ENCODE measurements at regions not wholly inside any gene's neighbourhood (a gene's known extent, or its start where the extent isn't known, plus 50 kb on each side); places are given as distances from the start of the nearest gene placed in this dataset.

DNA sequence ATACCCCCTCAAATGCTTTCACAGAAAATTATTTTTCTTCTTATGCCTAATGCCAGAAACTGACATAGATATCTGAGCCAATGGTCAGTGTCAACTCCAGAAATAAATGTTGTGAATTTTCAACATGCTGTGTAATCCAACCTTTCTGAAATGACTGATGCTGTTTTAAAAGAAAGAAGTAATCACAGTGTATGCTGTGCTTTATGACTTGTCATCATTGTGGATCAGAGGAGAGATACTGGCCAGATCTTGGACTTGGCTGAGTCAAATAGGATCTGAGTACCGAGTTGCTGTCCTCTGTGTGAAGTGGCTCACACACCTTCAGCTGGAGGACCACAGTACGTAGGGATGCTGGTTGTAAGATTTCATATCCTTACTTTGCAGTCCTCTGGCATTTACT, 89.9 kb upstream of the ARHGAP20 start:
- no peak for ATAC-seq (replicated peaks; ENCODE audit: extremely low read depth, poor library complexity, severe bottlenecking)
- Mint-ChIP-seq H3K4me1 (no peaks in the 10 kb centered on the region), H3K4me3 (no peak overlapping the region), H3K36me3 (ENCODE audit: insufficient read depth) (no peaks in the 10 kb centered on the region), H3K27me3 (peaks cover 36% of the 10 kb centered on the region), H3K9me3 (no peaks in the 10 kb centered on the region), H3K27ac (ENCODE audit: low read depth) (no peak overlapping the region)
- no peak for DNase-seq (ENCODE audit: low spot score in 2 of 2)

DNA sequence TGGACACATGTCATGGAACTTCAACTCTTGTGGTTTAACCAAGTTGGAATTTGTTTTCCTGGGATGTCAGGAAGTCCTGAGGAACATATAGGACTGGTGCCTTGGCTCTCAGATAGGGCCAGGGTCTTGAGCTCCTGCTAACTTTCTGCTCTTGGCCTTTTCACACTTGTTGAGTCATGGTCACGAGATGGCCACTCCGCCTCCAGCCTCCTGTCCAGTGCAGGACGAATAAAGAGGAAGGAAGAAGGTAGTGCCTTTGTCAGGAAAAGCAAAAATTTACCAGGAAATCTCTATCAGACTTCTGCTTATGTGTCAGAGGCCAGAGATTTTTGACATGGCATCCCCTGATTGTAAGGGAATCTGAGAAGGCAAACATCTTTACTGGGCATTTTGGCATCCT, 89.1 kb upstream of the ARHGAP20 start:
- peaks cover 28% of the 10 kb centered on the region for H3K27me3 Mint-ChIP-seq

DNA sequence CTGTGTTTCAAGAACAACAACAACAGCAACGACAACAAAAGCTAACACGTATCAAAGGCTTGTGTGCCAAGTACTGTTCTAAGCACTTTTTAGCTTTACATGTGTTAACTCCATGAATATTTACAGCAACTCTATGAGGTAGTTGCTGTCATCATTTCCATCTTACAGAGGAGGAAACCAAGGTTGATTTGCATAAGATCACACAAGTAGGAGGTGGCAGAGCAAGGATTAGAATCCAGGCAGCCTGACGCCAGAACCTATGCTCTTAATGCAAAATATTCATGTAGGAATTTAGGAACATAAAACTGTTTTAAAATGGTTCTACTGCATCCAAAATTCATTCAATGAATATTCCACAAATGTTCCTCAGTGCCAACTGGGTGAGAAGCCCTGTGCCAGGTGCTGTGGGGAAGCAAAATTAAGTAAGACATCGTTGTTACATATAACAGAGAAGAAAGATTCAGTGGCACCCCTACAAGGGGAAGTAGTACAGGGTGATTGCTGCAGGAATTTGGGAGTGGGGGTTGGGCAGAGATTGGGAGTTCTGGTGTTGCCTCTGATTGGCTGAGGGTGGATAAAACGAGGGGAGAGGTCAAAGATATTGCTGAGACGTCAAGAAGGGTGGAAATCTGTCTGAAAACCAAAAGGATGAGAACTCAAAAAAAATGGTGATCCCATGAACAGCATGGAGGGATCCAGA, 86.1 kb upstream of the ARHGAP20 start:
- Mint-ChIP-seq H3K27ac (ENCODE audit: low read depth) (no peak overlapping the region), H3K4me3 (no peak overlapping the region), H3K4me1 (no peaks in the 10 kb centered on the region), H3K9me3 (no peaks in the 10 kb centered on the region), H3K27me3 (peaks cover 25% of the 10 kb centered on the region), H3K36me3 (ENCODE audit: insufficient read depth) (no peaks in the 10 kb centered on the region)
- no peak for DNase-seq (ENCODE audit: low spot score in 2 of 2)
- no peak for ATAC-seq (replicated peaks; ENCODE audit: extremely low read depth, poor library complexity, severe bottlenecking)

More for the DNA sequence above, 89.1 kb upstream of the ARHGAP20 start:
- no peaks in the 10 kb centered on the region for H3K9me3 Mint-ChIP-seq
- H3K36me3 Mint-ChIP-seq (ENCODE audit: insufficient read depth) = no peaks in the 10 kb centered on the region
- H3K4me1 Mint-ChIP-seq = no peaks in the 10 kb centered on the region
- ATAC-seq (replicated peaks; ENCODE audit: extremely low read depth, poor library complexity, severe bottlenecking) (no peak), DNase-seq (ENCODE audit: low spot score in 2 of 2) (no peak)
- H3K4me3 Mint-ChIP-seq = no peak overlapping the region
- H3K27ac Mint-ChIP-seq (ENCODE audit: low read depth) = no peak overlapping the region

DNA sequence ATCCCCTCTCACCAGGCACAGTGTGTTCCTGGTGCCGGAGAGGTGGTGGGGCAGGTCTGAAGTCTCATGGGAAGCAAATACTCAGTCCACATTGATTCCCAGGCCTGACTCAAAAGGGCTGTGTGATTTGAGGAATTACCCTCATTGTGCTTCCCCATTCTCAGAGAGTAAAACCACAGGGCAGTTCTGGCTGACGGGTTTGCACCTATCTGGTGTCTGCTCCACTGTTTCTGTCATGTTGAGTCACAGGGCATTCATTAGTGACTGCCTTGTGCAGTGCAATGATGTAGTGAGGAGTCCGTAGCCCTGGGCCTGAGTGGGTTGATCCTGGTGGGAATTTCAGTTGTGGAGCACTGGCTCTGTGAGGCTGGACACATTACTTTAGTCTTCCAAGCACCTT, 85.2 kb upstream of the ARHGAP20 start:
- Mint-ChIP-seq H3K9me3 (no peaks in the 10 kb centered on the region), H3K4me3 (no peak overlapping the region), H3K27ac (ENCODE audit: low read depth) (no peak overlapping the region), H3K27me3 (peaks cover 27% of the 10 kb centered on the region), H3K36me3 (ENCODE audit: insufficient read depth) (no peaks in the 10 kb centered on the region), H3K4me1 (no peaks in the 10 kb centered on the region)
- no peak for ATAC-seq (replicated peaks; ENCODE audit: extremely low read depth, poor library complexity, severe bottlenecking)
- no peak for DNase-seq (ENCODE audit: low spot score in 2 of 2)

DNA sequence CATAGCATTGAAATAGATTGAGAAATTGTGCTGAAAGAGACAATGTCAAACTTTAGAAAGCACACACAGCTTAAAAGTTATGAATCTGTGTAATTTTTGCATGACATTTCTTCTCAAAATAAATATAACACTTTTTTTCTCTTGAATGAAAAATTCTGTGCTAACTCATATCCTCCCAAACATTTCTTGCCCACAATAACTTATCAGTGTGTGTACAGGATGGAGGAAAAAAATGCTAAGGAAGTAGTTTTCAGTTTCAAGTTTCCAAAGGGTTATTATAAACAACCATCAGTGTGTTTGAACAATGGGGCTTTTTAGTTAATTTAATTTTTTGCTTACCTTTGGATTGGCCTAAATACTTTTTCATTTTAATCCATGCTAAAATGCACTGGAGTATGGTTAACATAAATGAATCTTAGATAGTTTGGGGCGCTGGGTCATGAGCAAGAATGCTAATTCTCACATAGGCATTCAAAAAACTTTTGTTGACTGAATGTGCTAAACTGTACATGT, 82.9 kb upstream of the ARHGAP20 start:
- peaks cover 27% of the 10 kb centered on the region for H3K27me3 Mint-ChIP-seq
- H3K27ac Mint-ChIP-seq (ENCODE audit: low read depth) = no peak overlapping the region
- DNase-seq (ENCODE audit: low spot score in 2 of 2) (no peak), ATAC-seq (replicated peaks; ENCODE audit: extremely low read depth, poor library complexity, severe bottlenecking) (no peak)
- no peaks in the 10 kb centered on the region for H3K4me1 Mint-ChIP-seq
- H3K4me3 Mint-ChIP-seq = no peak overlapping the region
- no peaks in the 10 kb centered on the region for H3K9me3 Mint-ChIP-seq
- H3K36me3 Mint-ChIP-seq (ENCODE audit: insufficient read depth) = no peaks in the 10 kb centered on the region

DNA sequence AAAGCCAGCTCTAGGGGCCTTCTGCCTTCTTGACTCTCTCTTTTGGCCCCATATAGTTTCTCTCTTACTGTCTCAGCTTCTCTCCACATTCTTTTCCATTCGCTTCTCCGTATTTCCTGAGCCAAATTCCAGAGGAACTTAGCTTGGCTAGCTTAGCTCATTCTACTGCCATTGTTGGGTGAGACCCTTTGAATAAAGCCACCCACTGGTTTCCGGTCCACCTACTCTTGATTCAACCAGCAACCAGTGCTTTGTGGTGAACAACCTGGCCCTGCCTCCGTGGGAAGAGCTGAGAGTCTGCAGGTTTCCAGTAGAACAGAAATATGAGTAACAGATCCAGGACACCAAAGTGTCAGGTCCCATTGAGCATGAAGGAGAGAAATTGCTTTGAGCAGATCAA, 81.3 kb upstream of the ARHGAP20 start:
- no peak for ATAC-seq (replicated peaks; ENCODE audit: extremely low read depth, poor library complexity, severe bottlenecking)
- no peaks in the 10 kb centered on the region for H3K9me3 Mint-ChIP-seq
- H3K27ac Mint-ChIP-seq (ENCODE audit: low read depth) = no peak overlapping the region
- no peak for DNase-seq (ENCODE audit: low spot score in 2 of 2)
- no peaks in the 10 kb centered on the region for H3K4me1 Mint-ChIP-seq
- no peaks in the 10 kb centered on the region for H3K36me3 Mint-ChIP-seq (ENCODE audit: insufficient read depth)
- peaks cover 15% of the 10 kb centered on the region for H3K27me3 Mint-ChIP-seq
- H3K4me3 Mint-ChIP-seq = no peak overlapping the region

DNA sequence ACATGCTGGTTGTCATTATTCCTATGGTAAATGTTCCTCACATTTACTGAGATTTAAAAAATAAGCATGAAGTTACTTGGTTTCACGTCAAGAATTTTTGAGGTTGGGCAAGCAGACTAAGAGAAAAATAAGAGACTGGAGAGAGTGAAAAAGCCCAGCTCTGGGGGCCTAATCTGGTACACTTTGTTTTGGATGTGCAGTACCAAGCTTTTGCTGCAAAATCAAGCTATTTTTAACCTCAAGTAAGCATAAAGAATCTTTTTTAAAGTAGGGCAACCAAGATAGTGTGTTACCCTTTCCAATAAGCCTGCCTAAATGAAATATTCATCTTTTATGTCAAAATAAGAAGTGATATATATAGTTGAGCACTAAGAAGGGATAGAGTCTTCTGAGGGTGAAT, 79.4 kb upstream of the ARHGAP20 start:
- no peak overlapping the region for H3K4me3 Mint-ChIP-seq
- ATAC-seq (replicated peaks; ENCODE audit: extremely low read depth, poor library complexity, severe bottlenecking) (no peak), DNase-seq (ENCODE audit: low spot score in 2 of 2) (no peak)
- no peaks in the 10 kb centered on the region for H3K36me3 Mint-ChIP-seq (ENCODE audit: insufficient read depth)
- no peak overlapping the region for H3K27ac Mint-ChIP-seq (ENCODE audit: low read depth)
- no peaks in the 10 kb centered on the region for H3K4me1 Mint-ChIP-seq
- H3K9me3 Mint-ChIP-seq = no peaks in the 10 kb centered on the region
- H3K27me3 Mint-ChIP-seq = peaks cover 9% of the 10 kb centered on the region

DNA sequence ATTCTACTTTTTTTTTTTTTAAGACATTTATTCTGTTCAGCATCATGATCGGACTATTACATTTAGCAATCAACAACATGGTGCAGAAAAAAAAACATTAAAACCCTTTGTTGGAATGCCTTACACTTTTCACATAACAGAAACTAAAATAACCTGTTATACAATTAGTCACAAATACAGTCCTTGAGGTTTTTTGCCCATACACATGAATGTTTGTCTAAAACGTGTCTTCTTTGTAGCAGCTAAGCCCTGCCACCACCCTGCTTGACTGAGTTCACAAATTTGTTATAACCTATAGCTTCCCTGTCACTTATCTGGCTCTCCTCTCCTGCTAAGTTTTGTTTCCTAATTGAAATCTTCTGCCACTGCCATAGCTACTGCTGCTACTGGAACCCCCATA, 75.4 kb upstream of the ARHGAP20 start:
- ATAC-seq (replicated peaks; ENCODE audit: extremely low read depth, poor library complexity, severe bottlenecking) (no peak), DNase-seq (ENCODE audit: low spot score in 2 of 2) (no peak)
- H3K9me3 Mint-ChIP-seq = no peaks in the 10 kb centered on the region
- peaks cover 11% of the 10 kb centered on the region for H3K27me3 Mint-ChIP-seq
- no peaks in the 10 kb centered on the region for H3K36me3 Mint-ChIP-seq (ENCODE audit: insufficient read depth)
- H3K4me3 Mint-ChIP-seq = no peak overlapping the region
- no peak overlapping the region for H3K27ac Mint-ChIP-seq (ENCODE audit: low read depth)
- no peaks in the 10 kb centered on the region for H3K4me1 Mint-ChIP-seq

DNA sequence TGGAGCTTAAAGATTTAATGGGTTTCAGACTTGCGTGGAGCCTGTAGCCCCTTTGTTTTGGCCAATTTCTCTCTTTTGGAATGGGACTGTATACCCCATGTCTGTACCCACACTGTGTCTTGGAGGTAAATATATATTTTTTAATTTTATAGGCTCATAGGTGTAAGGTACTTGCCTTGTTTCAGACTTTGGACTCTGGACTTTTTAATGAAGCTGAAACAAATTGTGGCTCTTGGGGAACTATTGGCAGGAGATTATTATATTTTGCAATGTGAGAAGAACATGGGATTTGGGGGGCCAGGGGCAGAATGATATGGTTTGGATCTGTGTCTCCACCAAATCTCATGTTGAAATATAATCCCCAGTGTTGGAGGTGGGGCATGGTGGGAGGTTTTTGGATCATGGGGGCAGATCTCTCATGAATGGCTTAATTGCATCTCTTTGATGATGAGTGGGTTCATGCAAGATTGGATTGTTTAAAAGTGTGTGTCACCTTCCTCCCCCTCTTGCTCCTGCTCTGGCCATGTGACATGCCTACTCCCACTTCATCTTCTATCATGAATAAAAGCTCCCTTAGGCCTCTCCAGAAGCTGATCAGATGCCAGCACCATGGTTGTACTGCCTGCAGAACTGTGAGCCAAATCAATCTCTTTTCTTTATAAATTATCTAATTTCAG, 74.1 kb upstream of the ARHGAP20 start:
- H3K4me1 Mint-ChIP-seq = no peaks in the 10 kb centered on the region
- H3K27me3 Mint-ChIP-seq = peaks cover 11% of the 10 kb centered on the region
- no peak overlapping the region for H3K27ac Mint-ChIP-seq (ENCODE audit: low read depth)
- H3K9me3 Mint-ChIP-seq = no peaks in the 10 kb centered on the region
- no peak overlapping the region for H3K4me3 Mint-ChIP-seq
- DNase-seq (ENCODE audit: low spot score in 2 of 2) = no peak
- H3K36me3 Mint-ChIP-seq (ENCODE audit: insufficient read depth) = no peaks in the 10 kb centered on the region
- ATAC-seq (replicated peaks; ENCODE audit: extremely low read depth, poor library complexity, severe bottlenecking) = no peak

DNA sequence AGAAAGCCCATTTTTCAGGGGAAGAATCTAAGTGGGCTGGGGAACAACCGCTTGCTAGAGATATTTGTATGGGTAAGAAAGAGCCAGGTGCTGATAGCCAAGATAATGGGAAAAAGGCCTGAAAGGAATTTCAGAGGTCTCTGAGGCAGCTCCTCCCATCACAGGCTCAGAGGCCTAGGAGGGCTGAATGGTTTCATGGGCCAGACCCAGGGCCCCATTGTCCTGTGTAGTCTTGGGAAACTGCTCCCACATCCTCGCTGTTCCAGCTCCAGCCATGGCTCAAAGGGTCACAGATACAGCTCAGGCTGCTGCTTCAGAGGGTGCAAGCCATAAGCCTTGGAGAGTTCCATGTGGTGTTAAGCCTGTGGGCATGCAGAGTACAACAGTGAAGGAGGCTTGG, 73.2 kb upstream of the ARHGAP20 start:
- H3K9me3 Mint-ChIP-seq = no peaks in the 10 kb centered on the region

DNA sequence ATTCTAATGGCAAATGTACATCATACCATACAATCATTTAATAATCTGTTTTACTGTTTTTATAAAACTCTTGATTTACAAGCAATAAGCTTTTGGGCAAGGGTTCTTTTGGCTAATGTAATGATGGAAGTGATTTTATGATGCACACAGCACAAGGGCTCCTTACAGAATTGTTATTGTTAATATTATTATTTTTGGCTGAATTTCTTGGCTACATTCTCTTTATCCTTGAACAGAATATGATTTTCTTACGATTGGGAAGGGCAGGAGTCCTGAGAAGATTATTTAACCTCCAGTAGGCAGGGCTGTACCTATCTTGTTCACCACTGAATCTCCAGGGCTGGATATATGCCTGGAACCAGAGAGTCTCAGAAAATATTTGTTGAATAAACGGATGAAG, 70.4 kb upstream of the ARHGAP20 start:
- Mint-ChIP-seq H3K4me1 (no peaks in the 10 kb centered on the region), H3K27me3 (peaks cover 11% of the 10 kb centered on the region), H3K4me3 (no peak overlapping the region), H3K27ac (ENCODE audit: low read depth) (no peak overlapping the region), H3K9me3 (peaks cover 6% of the 10 kb centered on the region), H3K36me3 (ENCODE audit: insufficient read depth) (no peaks in the 10 kb centered on the region)
- DNase-seq (ENCODE audit: low spot score in 2 of 2) (no peak), ATAC-seq (replicated peaks; ENCODE audit: extremely low read depth, poor library complexity, severe bottlenecking) (no peak)

More for the DNA sequence above, 73.2 kb upstream of the ARHGAP20 start:
- Mint-ChIP-seq H3K4me1 (no peaks in the 10 kb centered on the region), H3K27me3 (peaks cover 11% of the 10 kb centered on the region), H3K27ac (ENCODE audit: low read depth) (no peak overlapping the region), H3K36me3 (ENCODE audit: insufficient read depth) (no peaks in the 10 kb centered on the region), H3K4me3 (no peak overlapping the region)
- DNase-seq (ENCODE audit: low spot score in 2 of 2) (no peak), ATAC-seq (replicated peaks; ENCODE audit: extremely low read depth, poor library complexity, severe bottlenecking) (no peak)

DNA sequence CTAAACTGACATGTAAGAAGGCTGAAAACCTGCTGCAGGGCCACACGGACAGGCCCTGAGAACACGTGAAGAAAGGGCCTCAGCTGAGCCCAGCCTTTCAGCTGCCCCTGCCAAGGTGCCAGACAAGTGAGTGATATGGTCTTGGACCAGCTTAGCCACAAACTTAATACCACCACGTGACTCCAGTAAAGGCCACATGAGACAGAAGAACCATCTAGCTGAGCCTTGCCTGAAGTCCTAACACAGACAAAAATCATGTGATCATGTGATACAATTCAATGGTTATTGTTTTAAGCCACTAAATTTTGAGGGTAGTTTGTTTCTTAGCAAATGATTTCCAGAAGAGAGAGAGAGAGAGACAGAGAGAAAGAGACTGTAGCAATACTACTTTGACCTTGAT, 66.9 kb upstream of the ARHGAP20 start:
- no peak for DNase-seq (ENCODE audit: low spot score in 2 of 2)
- no peaks in the 10 kb centered on the region for H3K4me1 Mint-ChIP-seq
- no peak for ATAC-seq (replicated peaks; ENCODE audit: extremely low read depth, poor library complexity, severe bottlenecking)
- no peak overlapping the region for H3K4me3 Mint-ChIP-seq
- H3K27me3 Mint-ChIP-seq = no peaks in the 10 kb centered on the region
- H3K27ac Mint-ChIP-seq (ENCODE audit: low read depth) = no peak overlapping the region
- H3K9me3 Mint-ChIP-seq = peaks cover 6% of the 10 kb centered on the region
- H3K36me3 Mint-ChIP-seq (ENCODE audit: insufficient read depth) = no peaks in the 10 kb centered on the region

DNA sequence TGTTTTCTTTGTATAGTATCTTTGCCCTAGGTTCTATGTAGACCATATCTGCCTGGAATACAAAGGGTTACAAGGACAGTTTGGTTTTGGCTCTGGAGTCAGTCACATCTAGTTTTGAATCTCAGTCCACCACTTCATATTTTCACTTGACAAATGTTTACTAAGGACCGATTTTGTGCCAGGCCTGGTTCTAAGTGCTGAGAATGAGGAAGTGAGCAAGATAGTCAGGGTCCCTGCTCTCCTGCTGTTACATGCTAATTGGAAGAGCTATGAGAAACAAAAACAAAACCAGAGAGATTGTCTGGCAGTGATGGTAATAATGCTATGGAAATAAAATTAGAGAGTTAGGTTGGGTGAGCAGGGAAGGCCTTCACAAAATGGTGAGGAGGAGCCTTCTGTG, 66.1 kb upstream of the ARHGAP20 start:
- no peak for DNase-seq (ENCODE audit: low spot score in 2 of 2)
- H3K4me3 Mint-ChIP-seq = no peak overlapping the region
- no peak overlapping the region for H3K27ac Mint-ChIP-seq (ENCODE audit: low read depth)
- H3K36me3 Mint-ChIP-seq (ENCODE audit: insufficient read depth) = no peaks in the 10 kb centered on the region
- no peaks in the 10 kb centered on the region for H3K4me1 Mint-ChIP-seq
- ATAC-seq (replicated peaks; ENCODE audit: extremely low read depth, poor library complexity, severe bottlenecking) = no peak
- peaks cover 6% of the 10 kb centered on the region for H3K9me3 Mint-ChIP-seq
- H3K27me3 Mint-ChIP-seq = no peaks in the 10 kb centered on the region
